ENCODE measurements at regions not wholly inside any gene's neighbourhood (a gene's known extent, or its start where the extent isn't known, plus 50 kb on each side); places are given as distances from the start of the nearest gene placed in this dataset.

DNA sequence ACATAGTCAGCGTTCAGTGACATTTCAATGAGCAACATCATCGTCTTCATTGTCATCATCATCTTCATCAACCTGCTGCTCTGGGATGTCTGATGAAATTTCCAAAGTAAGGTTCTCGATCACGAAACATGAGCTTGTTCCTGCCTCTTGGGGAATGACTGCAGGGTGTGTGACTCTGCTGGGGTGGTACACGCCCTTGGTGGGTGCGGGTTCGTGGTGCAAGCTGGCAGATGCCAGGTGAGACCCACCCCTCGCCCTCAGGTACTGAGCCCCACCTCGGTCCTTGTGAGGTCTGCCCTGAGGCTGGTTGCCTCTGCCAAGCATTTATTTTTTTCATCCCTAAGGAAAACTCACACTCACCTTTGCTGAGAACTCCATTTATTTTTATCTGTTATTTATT, 1389.2 kb downstream of the TBC1D22A start:
- TF ChIP-seq CTCF (IDR thresholded peaks at IDR 0.05; ENCODE audit: low read depth, low read length): no peak
- TF ChIP-seq POLR2A (IDR thresholded peaks at IDR 0.05; ENCODE audit: extremely low read depth, insufficient read length): no peak

All from NB4 (cell line).